ENCODE measurements at regions not wholly inside any gene's neighbourhood (a gene's known extent, or its start where the extent isn't known, plus 50 kb on each side); places are given as distances from the start of the nearest gene placed in this dataset.

DNA sequence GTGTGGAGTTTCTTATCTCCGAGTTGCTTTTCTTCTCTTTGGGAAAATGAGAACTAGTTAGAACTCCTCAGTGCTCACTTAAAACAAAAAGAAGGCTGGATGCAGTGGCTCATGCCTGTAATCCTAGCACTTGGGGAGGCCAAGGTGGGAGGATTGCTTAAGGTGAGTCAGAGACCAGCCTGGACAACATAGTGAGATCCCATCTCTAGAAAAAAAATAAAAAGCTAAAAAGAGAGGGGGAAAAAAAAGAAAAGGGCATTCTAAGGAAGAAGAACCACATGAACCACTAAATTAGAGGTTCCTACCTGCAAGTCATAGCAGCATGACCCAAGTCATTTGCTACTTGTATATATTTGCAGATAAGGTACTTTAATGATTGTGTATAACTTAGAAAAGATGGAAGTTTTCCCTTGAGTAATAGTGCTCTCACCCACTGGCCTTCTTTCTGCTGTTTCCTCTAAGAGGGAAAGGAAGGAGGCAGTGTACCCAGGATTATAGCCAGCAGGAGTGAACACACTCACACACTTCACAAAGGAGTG lies 87.8 kb downstream of the CCDC71L start:
- no peaks in the 10 kb centered on the region for H3K79me2 ChIP-seq (ENCODE audit: insufficient read depth, low read length)
- ATAC-seq (no peak), FAIRE-seq (no peak), DNase-seq (ENCODE audit: low spot score) (no peak)
- in situ Hi-C loops (cut with HindIII; ENCODE audit: extremely low pct_ligation_motif_present, low pct_unique_long_range_greater_than_20kb) (no loop called here), intact Hi-C loops (cut with micrococcal nuclease; ENCODE audit: unreplicated experiment) (no loop called here)
- H4K20me1 ChIP-seq (ENCODE audit: insufficient read depth, low read length), result no peaks in the 10 kb centered on the region
- no TSS peak for BruUV-seq (replicated peaks)
- H3K4me2 ChIP-seq (ENCODE audit: low read depth, low read length), result no peak overlapping the region
- H2AFZ ChIP-seq (ENCODE audit: low read length), result no peak overlapping the region
- ChIA-PET CTCF (ENCODE audit: low intra/inter-chr PET ratio, low total read pairs) (no interaction called here), POLR2A (no interaction called here)
- 0% methylated on average over 1 of the region's 1 CpG for WGBS (ENCODE audit: low lambda C conversion rate)
- no peaks in the 10 kb centered on the region for H3K9me3 ChIP-seq (ENCODE audit: low read length)
- no peak overlapping the region for H3K27ac ChIP-seq (ENCODE audit: extremely low read length, insufficient read depth, low read length)
- H3K36me3 ChIP-seq (replicated peaks in 1 of 2; ENCODE audit: control insufficient read depth in 1 of 2, insufficient read depth in 2 of 2, low read length in 2 of 2), result no peaks in the 10 kb centered on the region
- H3K27me3 ChIP-seq (ENCODE audit: control insufficient read depth in 1 of 2, insufficient read depth in 2 of 2, low read length in 2 of 2), result peaks cover 0 to 4% of the 10 kb centered on the region in 2 experiments; a peak in 1 of 5 replicates
- no peak overlapping the region for H3K9ac ChIP-seq (ENCODE audit: insufficient read depth, low read depth, low read length)
- H3K4me3 ChIP-seq (replicated peaks in 1 of 3; ENCODE audit: insufficient read depth in 1 of 3, low read depth in 2 of 3, low read length in 3 of 3), result no peak overlapping the region
- no peaks in the 10 kb centered on the region for H3K4me1 ChIP-seq (ENCODE audit: insufficient read depth, low read length)
- TF ChIP-seq ZNF567 (CRISPR knock-in tag; IDR thresholded peaks at IDR 0.05; ENCODE audit: borderline replicate concordance) (no peak), HDAC6 (IDR thresholded peaks at IDR 0.05; ENCODE audit: low read depth, low read length) (no peak), NFYC (CRISPR knock-in tag; IDR thresholded peaks at IDR 0.05) (no peak), ZNF883 (CRISPR knock-in tag; IDR thresholded peaks at IDR 0.05; ENCODE audit: not compliant biosample characterization) (no peak), NFE2L1 (CRISPR knock-in tag; IDR thresholded peaks at IDR 0.05; ENCODE audit: borderline replicate concordance) (no peak), SIX4 (CRISPR knock-in tag; IDR thresholded peaks at IDR 0.05) (no peak), GABPA (IDR thresholded peaks at IDR 0.05; ENCODE audit: low read depth, low read length) (no peak), GABPA (CRISPR knock-in tag; IDR thresholded peaks at IDR 0.05; ENCODE audit: low read depth) (no peak), SRY (CRISPR knock-in tag; IDR thresholded peaks at IDR 0.05) (no peak), HDAC1 (CRISPR knock-in tag; IDR thresholded peaks at IDR 0.05) (no peak), ZNF644 (CRISPR knock-in tag; IDR thresholded peaks at IDR 0.05; ENCODE audit: low read depth) (no peak), ZMAT3 (CRISPR knock-in tag; conservative IDR thresholded peaks at IDR 0.05) (no peak), EP300 (IDR thresholded peaks at IDR 0.05; ENCODE audit: low read depth in 2 of 2, low read length in 2 of 2) (no peak), EP300 (CRISPR knock-in tag; IDR thresholded peaks at IDR 0.05; ENCODE audit: borderline replicate concordance) (no peak)
- TF ChIP-seq, protein P1, sequence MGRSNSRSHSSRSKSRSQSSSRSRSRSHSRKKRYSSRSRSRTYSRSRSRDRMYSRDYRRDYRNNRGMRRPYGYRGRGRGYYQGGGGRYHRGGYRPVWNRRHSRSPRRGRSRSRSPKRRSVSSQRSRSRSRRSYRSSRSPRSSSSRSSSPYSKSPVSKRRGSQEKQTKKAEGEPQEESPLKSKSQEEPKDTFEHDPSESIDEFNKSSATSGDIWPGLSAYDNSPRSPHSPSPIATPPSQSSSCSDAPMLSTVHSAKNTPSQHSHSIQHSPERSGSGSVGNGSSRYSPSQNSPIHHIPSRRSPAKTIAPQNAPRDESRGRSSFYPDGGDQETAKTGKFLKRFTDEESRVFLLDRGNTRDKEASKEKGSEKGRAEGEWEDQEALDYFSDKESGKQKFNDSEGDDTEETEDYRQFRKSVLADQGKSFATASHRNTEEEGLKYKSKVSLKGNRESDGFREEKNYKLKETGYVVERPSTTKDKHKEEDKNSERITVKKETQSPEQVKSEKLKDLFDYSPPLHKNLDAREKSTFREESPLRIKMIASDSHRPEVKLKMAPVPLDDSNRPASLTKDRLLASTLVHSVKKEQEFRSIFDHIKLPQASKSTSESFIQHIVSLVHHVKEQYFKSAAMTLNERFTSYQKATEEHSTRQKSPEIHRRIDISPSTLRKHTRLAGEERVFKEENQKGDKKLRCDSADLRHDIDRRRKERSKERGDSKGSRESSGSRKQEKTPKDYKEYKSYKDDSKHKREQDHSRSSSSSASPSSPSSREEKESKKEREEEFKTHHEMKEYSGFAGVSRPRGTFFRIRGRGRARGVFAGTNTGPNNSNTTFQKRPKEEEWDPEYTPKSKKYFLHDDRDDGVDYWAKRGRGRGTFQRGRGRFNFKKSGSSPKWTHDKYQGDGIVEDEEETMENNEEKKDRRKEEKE (IDR thresholded peaks at IDR 0.05), result no peak
- TF ChIP-seq, protein P2, sequence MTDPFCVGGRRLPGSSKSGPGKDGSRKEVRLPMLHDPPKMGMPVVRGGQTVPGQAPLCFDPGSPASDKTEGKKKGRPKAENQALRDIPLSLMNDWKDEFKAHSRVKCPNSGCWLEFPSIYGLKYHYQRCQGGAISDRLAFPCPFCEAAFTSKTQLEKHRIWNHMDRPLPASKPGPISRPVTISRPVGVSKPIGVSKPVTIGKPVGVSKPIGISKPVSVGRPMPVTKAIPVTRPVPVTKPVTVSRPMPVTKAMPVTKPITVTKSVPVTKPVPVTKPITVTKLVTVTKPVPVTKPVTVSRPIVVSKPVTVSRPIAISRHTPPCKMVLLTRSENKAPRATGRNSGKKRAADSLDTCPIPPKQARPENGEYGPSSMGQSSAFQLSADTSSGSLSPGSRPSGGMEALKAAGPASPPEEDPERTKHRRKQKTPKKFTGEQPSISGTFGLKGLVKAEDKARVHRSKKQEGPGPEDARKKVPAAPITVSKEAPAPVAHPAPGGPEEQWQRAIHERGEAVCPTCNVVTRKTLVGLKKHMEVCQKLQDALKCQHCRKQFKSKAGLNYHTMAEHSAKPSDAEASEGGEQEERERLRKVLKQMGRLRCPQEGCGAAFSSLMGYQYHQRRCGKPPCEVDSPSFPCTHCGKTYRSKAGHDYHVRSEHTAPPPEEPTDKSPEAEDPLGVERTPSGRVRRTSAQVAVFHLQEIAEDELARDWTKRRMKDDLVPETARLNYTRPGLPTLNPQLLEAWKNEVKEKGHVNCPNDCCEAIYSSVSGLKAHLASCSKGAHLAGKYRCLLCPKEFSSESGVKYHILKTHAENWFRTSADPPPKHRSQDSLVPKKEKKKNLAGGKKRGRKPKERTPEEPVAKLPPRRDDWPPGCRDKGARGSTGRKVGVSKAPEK (CRISPR knock-in tag; IDR thresholded peaks at IDR 0.05; ENCODE audit: borderline replicate concordance), result no peak
- TF ChIP-seq, protein P3, sequence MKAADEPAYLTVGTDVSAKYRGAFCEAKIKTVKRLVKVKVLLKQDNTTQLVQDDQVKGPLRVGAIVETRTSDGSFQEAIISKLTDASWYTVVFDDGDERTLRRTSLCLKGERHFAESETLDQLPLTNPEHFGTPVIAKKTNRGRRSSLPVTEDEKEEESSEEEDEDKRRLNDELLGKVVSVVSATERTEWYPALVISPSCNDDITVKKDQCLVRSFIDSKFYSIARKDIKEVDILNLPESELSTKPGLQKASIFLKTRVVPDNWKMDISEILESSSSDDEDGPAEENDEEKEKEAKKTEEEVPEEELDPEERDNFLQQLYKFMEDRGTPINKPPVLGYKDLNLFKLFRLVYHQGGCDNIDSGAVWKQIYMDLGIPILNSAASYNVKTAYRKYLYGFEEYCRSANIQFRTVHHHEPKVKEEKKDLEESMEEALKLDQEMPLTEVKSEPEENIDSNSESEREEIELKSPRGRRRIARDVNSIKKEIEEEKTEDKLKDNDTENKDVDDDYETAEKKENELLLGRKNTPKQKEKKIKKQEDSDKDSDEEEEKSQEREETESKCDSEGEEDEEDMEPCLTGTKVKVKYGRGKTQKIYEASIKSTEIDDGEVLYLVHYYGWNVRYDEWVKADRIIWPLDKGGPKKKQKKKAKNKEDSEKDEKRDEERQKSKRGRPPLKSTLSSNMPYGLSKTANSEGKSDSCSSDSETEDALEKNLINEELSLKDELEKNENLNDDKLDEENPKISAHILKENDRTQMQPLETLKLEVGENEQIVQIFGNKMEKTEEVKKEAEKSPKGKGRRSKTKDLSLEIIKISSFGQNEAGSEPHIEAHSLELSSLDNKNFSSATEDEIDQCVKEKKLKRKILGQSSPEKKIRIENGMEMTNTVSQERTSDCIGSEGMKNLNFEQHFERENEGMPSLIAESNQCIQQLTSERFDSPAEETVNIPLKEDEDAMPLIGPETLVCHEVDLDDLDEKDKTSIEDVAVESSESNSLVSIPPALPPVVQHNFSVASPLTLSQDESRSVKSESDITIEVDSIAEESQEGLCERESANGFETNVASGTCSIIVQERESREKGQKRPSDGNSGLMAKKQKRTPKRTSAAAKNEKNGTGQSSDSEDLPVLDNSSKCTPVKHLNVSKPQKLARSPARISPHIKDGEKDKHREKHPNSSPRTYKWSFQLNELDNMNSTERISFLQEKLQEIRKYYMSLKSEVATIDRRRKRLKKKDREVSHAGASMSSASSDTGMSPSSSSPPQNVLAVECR (CRISPR knock-in tag; IDR thresholded peaks at IDR 0.05; ENCODE audit: borderline replicate concordance), result no peak

Measured in HepG2 (cell line).